ENCODE measurements at regions not wholly inside any gene's neighbourhood (a gene's known extent, or its start where the extent isn't known, plus 50 kb on each side); places are given as distances from the start of the nearest gene placed in this dataset.
"Not testable (repeated sequence)": the region's sequence is repeated elsewhere in the genome, so short reads cannot be mapped to it uniquely, and the experiment has no call there.

- DNase-seq (ENCODE audit: low read depth in 3 of 3) = no peak
Measured at GRCh38 chr5:166716856-166717492, 1574.5 kb upstream of the WWC1 start.

GRCh38 chr5:166719991-166720390 lies 1571.5 kb upstream of the WWC1 start:
- DNase-seq (ENCODE audit: low read depth in 3 of 3) = no peak

- no peak for DNase-seq (ENCODE audit: low read depth in 3 of 3)
Measured at GRCh38 chr5:166722939-166723338, 1568.5 kb upstream of the WWC1 start.

GRCh38 chr5:166724284-166724683 lies 1567.2 kb upstream of the WWC1 start:
- DNase-seq (ENCODE audit: low read depth in 3 of 3) = no peak

- DNase-seq (ENCODE audit: low read depth in 3 of 3) = no peak
Measured at GRCh38 chr5:166725593-166725992, 1565.9 kb upstream of the WWC1 start.

GRCh38 chr5:166726406-166726805 lies 1565.0 kb upstream of the WWC1 start:
- no peak for DNase-seq (ENCODE audit: low read depth in 3 of 3)

- DNase-seq (ENCODE audit: low read depth in 3 of 3) = not testable (repeated sequence)
Measured at GRCh38 chr5:166742951-166743350, 1548.5 kb upstream of the WWC1 start.

- no peak for DNase-seq (ENCODE audit: low read depth in 3 of 3)
Measured at GRCh38 chr5:166746506-166746905, 1544.9 kb upstream of the WWC1 start.

GRCh38 chr5:166750376-166750775 lies 1541.1 kb upstream of the WWC1 start:
- DNase-seq (ENCODE audit: low read depth in 3 of 3) = no peak

GRCh38 chr5:166758151-166758550 lies 1533.3 kb upstream of the WWC1 start:
- DNase-seq (ENCODE audit: low read depth in 3 of 3) = no peak

- no peak for DNase-seq (ENCODE audit: low read depth in 3 of 3)
Measured at GRCh38 chr5:166767858-166768257, 1523.6 kb upstream of the WWC1 start.

- DNase-seq (ENCODE audit: low read depth in 3 of 3) = no peak
Measured at GRCh38 chr5:166768536-166768935, 1522.9 kb upstream of the WWC1 start.

- DNase-seq (ENCODE audit: low read depth in 3 of 3) = no peak
Measured at GRCh38 chr5:166772770-166773169, 1518.7 kb upstream of the WWC1 start.

- DNase-seq (ENCODE audit: low read depth in 3 of 3) = no peak
Measured at GRCh38 chr5:166781737-166782136, 1509.7 kb upstream of the WWC1 start.

GRCh38 chr5:166784545-166785078 lies 1506.8 kb upstream of the WWC1 start:
- DNase-seq (ENCODE audit: low read depth in 3 of 3) = no peak

- no peak for DNase-seq (ENCODE audit: low read depth in 3 of 3)
Measured at GRCh38 chr5:166786178-166786577, 1505.3 kb upstream of the WWC1 start.

- no peak for DNase-seq (ENCODE audit: low read depth in 3 of 3)
Measured at GRCh38 chr5:166786889-166787288, 1504.6 kb upstream of the WWC1 start.

- DNase-seq (ENCODE audit: low read depth in 3 of 3) = no peak
Measured at GRCh38 chr5:166788050-166788449, 1503.4 kb upstream of the WWC1 start.

- no peak for DNase-seq (ENCODE audit: low read depth in 3 of 3)
Measured at GRCh38 chr5:166795756-166796155, 1495.7 kb upstream of the WWC1 start.

- DNase-seq (ENCODE audit: low read depth in 3 of 3) = no peak
Measured at GRCh38 chr5:166803058-166803457, 1488.4 kb upstream of the WWC1 start.

GRCh38 chr5:166804223-166804622 lies 1487.2 kb upstream of the WWC1 start:
- not testable (repeated sequence) for DNase-seq (ENCODE audit: low read depth in 3 of 3)

GRCh38 chr5:166804693-166805092 lies 1486.8 kb upstream of the WWC1 start:
- not testable (repeated sequence) for DNase-seq (ENCODE audit: low read depth in 3 of 3)

- DNase-seq (ENCODE audit: low read depth in 3 of 3) = not testable (repeated sequence)
Measured at GRCh38 chr5:166810093-166810658, 1481.3 kb upstream of the WWC1 start.

GRCh38 chr5:166810721-166811120 lies 1480.7 kb upstream of the WWC1 start:
- DNase-seq (ENCODE audit: low read depth in 3 of 3) = no peak
